HEK293 (cell line): ENCODE measurements at regions not wholly inside any gene's neighbourhood (a gene's known extent, or its start where the extent isn't known, plus 50 kb on each side); places are given as distances from the start of the nearest gene placed in this dataset.

Experiments used
- ATF2 ChIP-seq: fragments of 450-650 bp; formaldehyde crosslinking; IDR thresholded peaks from 2 replicates; pipeline ENCODE4 v1.5.1; 2016; ENCODE audit warnings: missing biosample characterization, missing genetic modification characterization, low read depth
- ELK4 ChIP-seq: IDR thresholded peaks from 2 replicates; pipeline ENCODE4 v1.6.1; 2011; ENCODE audit warnings: mild to moderate bottlenecking, low read depth, low read length, borderline replicate concordance
- GLI2 ChIP-seq: fragments of 450-650 bp; formaldehyde crosslinking; IDR thresholded peaks from 2 replicates; pipeline ENCODE4; 2017; ENCODE audit warnings: missing biosample characterization, missing genetic modification characterization, low read depth, borderline replicate concordance
- KLF7 ChIP-seq: fragments of 450-650 bp; formaldehyde crosslinking; IDR thresholded peaks from 2 replicates; pipeline ENCODE4 v1.5.1; 2016; ENCODE audit warnings: missing biosample characterization, missing genetic modification characterization, borderline replicate concordance
- KLF8 ChIP-seq: fragments of 450-650 bp; formaldehyde crosslinking; IDR thresholded peaks from 2 replicates; pipeline ENCODE4 v1.5.1; 2016; ENCODE audit warnings: missing biosample characterization, missing genetic modification characterization
- MEIS1 ChIP-seq: sonication (generic); formaldehyde crosslinking; IDR thresholded peaks from 2 replicates; pipeline ENCODE4 v1.8.1; 2022; ENCODE audit warnings: missing genetic modification reagents, mild to moderate bottlenecking, borderline replicate concordance
- MZF1 ChIP-seq: fragments of 450-650 bp; formaldehyde crosslinking; IDR thresholded peaks from 2 replicates; pipeline ENCODE4 v1.5.1; 2017; ENCODE audit warnings: missing biosample characterization, missing genetic modification characterization, borderline replicate concordance
- OVOL3 ChIP-seq: fragments of 450-650 bp; formaldehyde crosslinking; IDR thresholded peaks from 2 replicates; pipeline ENCODE4 v1.5.1; 2016; ENCODE audit warnings: missing biosample characterization, missing genetic modification characterization
- PRDM10 ChIP-seq: fragments of 450-650 bp; formaldehyde crosslinking; IDR thresholded peaks from 2 replicates; pipeline ENCODE4 v1.5.1; 2016; ENCODE audit warnings: missing biosample characterization, missing genetic modification characterization
- RBAK ChIP-seq: fragments of 450-650 bp; formaldehyde crosslinking; IDR thresholded peaks from 2 replicates; pipeline ENCODE4 v1.5.1; 2016; ENCODE audit warnings: missing biosample characterization, missing genetic modification characterization
- ZBTB49 ChIP-seq: fragments of 450-650 bp; formaldehyde crosslinking; IDR thresholded peaks from 2 replicates; pipeline ENCODE4 v1.5.1; 2016; ENCODE audit warnings: missing biosample characterization, missing genetic modification characterization, low read depth
- ZNF146 ChIP-seq: fragments of 450-650 bp; formaldehyde crosslinking; IDR thresholded peaks from 2 replicates; pipeline ENCODE4 v1.5.1; 2016; ENCODE audit warnings: missing biosample characterization, missing genetic modification characterization
- ZNF202 ChIP-seq: fragments of 450-650 bp; formaldehyde crosslinking; IDR thresholded peaks from 2 replicates; pipeline ENCODE4 v1.5.1; 2016; ENCODE audit warnings: missing biosample characterization, missing genetic modification characterization, borderline replicate concordance
- ZNF214 ChIP-seq: fragments of 450-650 bp; formaldehyde crosslinking; IDR thresholded peaks from 2 replicates; pipeline ENCODE4 v1.5.1; 2017; ENCODE audit warnings: missing biosample characterization, mild to moderate bottlenecking, missing genetic modification characterization, borderline replicate concordance
- ZNF274 ChIP-seq, 2 experiments: fragments of 200-500 bp in 1 of 2; fragments of 450-650 bp in 1 of 2; sonication (Bioruptor generic) in 1 of 2; formaldehyde crosslinking in 1 of 2; IDR thresholded peaks; 2 replicates each; pipeline versions ENCODE4 v1.5.1 to v1.6.1; 2014 to 2016; ENCODE audit warnings: borderline replicate concordance in 1 of 2, inconsistent platforms in 1 of 2, low read length in 1 of 2, missing biosample characterization in 1 of 2, missing genetic modification characterization in 1 of 2
- ZNF280D ChIP-seq: fragments of 450-650 bp; formaldehyde crosslinking; IDR thresholded peaks from 2 replicates; pipeline ENCODE4 v1.5.1; 2016; ENCODE audit warnings: missing biosample characterization, missing genetic modification characterization
- ZNF394 ChIP-seq: fragments of 450-650 bp; formaldehyde crosslinking; IDR thresholded peaks from 2 replicates; pipeline ENCODE4 v1.5.1; 2016; ENCODE audit warnings: missing biosample characterization, missing genetic modification characterization, mild to moderate bottlenecking, moderate library complexity, borderline replicate concordance
- ZNF426 ChIP-seq: fragments of 450-650 bp; formaldehyde crosslinking; IDR thresholded peaks from 2 replicates; pipeline ENCODE4 v1.5.1; 2017; ENCODE audit warnings: missing biosample characterization, missing genetic modification characterization, mild to moderate bottlenecking, inconsistent platforms, moderate library complexity
- ZNF433 ChIP-seq: fragments of 450-650 bp; formaldehyde crosslinking; IDR thresholded peaks from 2 replicates; pipeline ENCODE4 v1.5.1; 2016; ENCODE audit warnings: missing biosample characterization, missing genetic modification characterization, low read depth
- ZNF544 ChIP-seq: fragments of 450-650 bp; formaldehyde crosslinking; IDR thresholded peaks from 2 replicates; pipeline ENCODE4 v1.5.0; 2017; ENCODE audit warnings: missing biosample characterization, missing genetic modification characterization
- ZNF654 ChIP-seq: fragments of 450-650 bp; formaldehyde crosslinking; IDR thresholded peaks from 2 replicates; pipeline ENCODE4 v1.5.1; 2016; ENCODE audit warnings: low read depth, missing biosample characterization, missing genetic modification characterization
- ZNF660 ChIP-seq: fragments of 450-650 bp; IDR thresholded peaks from 2 replicates; pipeline ENCODE4 v1.5.1; 2018; ENCODE audit warnings: missing biosample characterization, mild to moderate bottlenecking, missing genetic modification characterization
- ZNF664 ChIP-seq: fragments of 450-650 bp; formaldehyde crosslinking; IDR thresholded peaks from 2 replicates; pipeline ENCODE4 v1.5.1; 2016; ENCODE audit warnings: missing biosample characterization, missing genetic modification characterization
- ZNF747 ChIP-seq: fragments of 450-650 bp; formaldehyde crosslinking; IDR thresholded peaks from 2 replicates; pipeline ENCODE4 v1.5.1; 2016; ENCODE audit warnings: missing biosample characterization, missing genetic modification characterization
- TF ChIP-seq, protein P1 (sequence below): fragments of 450-650 bp; formaldehyde crosslinking; IDR thresholded peaks from 2 replicates; pipeline ENCODE4 v1.5.1; 2016; ENCODE audit warnings: missing biosample characterization, missing genetic modification characterization

DNA sequence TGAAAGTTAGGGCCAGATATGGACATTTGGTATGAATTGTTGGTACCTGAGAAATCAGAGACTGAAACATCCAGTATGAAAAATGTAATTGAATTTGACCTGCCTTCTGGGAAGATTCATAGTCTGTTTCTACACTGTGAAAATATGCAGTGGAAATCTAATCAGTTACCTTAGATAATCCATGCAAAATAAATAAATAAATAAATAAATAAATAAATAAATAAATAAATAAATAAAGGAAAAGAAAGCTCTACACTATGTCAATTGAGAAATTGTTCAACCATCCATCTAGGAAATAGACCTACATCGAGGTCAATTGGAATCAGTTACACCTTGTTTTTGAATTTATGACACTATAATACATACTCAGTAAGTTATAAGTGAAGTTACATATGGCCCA lies 252.3 kb downstream of the VGLL3 start (continued):
- TF ChIP-seq ZNF214 (no peak), ZNF146 (no peak), RBAK (tag by site-specific recombination) (no peak), KLF8 (no peak), PRDM10 (tag by site-specific recombination) (no peak), ZNF747 (tag by site-specific recombination) (no peak), ZNF433 (tag by site-specific recombination) (peak; percentile 60; the same call in 1 of the 2 replicates), MEIS1 (CRISPR knock-in tag) (no peak), ZNF394 (tag by site-specific recombination) (peak; percentile 85), ZNF202 (tag by site-specific recombination) (peak; percentile 72; the same call in 1 of the 2 replicates), ZNF544 (tag by site-specific recombination) (no peak), ELK4 (no peak), ZNF274 (IDR thresholded peaks at IDR 0.05; ENCODE audit: low read length) (no peak), ZNF274 (tag by site-specific recombination; IDR thresholded peaks at IDR 0.05; ENCODE audit: borderline replicate concordance) (no peak), KLF7 (tag by site-specific recombination) (no peak), ZNF664 (tag by site-specific recombination) (no peak), ATF2 (tag by site-specific recombination) (no peak), ZNF280D (tag by site-specific recombination) (no peak), ZNF660 (no peak), GLI2 (tag by site-specific recombination) (no peak; the same call in 1 of the 2 replicates), MZF1 (tag by site-specific recombination) (no peak), ZBTB49 (tag by site-specific recombination) (no peak), ZNF426 (tag by site-specific recombination) (peak; percentile 81), ZNF654 (peak; percentile 27), OVOL3 (tag by site-specific recombination) (no peak)
- TF ChIP-seq, protein P1, sequence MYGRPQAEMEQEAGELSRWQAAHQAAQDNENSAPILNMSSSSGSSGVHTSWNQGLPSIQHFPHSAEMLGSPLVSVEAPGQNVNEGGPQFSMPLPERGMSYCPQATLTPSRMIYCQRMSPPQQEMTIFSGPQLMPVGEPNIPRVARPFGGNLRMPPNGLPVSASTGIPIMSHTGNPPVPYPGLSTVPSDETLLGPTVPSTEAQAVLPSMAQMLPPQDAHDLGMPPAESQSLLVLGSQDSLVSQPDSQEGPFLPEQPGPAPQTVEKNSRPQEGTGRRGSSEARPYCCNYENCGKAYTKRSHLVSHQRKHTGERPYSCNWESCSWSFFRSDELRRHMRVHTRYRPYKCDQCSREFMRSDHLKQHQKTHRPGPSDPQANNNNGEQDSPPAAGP (tag by site-specific recombination) = no peak
